NCI-H2171 treated with DMSO at 0.1 percent for 48 hours (cell line): ENCODE measurements at regions not wholly inside any gene's neighbourhood (a gene's known extent, or its start where the extent isn't known, plus 50 kb on each side); places are given as distances from the start of the nearest gene placed in this dataset.
"Not testable (repeated sequence)": the region's sequence is repeated elsewhere in the genome, so short reads cannot be mapped to it uniquely, and the experiment has no call there.

Source experiments
- DNase-seq: peaks from one replicate; lab custom pipeline; 2025; lab: John Stamatoyannopoulos, UW

GRCh38 chr3:184477940-184478339 lies 83.6 kb upstream of the EPHB3 start:
- no peak for DNase-seq

DNA sequence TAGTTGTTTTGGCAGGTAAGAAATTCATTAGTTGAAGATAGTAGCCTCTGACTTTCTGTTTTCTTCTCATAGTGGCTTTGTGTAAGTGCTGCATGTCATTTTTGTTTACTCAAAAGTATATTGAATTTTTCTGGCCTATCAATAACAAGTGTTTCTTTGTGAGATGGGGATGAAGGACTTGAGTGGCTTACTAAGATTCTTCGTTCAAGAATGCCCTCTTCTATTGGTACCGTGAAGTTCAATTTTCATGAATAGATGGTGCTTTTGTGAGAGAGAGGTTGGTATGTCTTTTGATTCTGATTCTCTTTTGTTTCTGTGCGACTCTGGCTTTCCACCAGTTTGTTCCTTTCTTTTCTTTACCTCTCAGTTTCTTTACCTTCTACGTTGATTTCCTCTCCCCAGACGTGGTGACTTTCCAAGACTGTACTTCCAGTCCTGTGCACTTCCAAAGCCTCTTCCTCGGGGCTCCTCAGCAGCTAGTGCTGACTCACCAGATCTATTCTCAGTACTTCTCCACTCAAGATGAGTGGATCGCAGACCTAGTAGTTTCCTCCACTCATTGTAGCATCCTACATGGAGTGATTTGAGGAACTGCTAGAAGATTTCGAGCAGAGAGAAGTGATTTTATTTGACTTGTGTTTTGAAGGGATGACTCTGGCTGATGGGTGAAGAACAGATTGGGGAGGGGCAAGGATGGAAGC lies 82.0 kb upstream of the EPHB3 start:
- no peak for DNase-seq

DNA sequence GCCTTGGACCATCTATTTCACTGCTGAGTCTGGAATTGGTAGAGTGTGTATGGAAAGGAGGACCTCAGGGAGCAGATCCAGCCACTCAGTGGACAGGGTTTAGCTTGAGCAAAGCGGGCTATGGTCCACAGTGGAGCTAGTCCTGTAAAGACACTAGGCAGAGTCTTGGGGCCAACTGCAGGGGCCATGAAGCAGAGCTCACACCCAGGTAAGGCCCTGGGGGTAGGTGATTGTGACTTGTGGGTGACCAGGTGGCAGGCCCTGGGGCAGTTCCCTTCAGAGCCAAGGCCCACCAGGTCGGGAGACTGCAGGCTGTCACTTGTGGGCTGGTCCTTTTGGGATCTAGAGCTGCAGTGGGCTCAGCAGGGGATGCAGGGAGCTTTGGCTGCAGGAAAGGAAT lies 80.8 kb upstream of the EPHB3 start:
- no peak for DNase-seq

GRCh38 chr3:184481984-184482671 lies 79.5 kb upstream of the EPHB3 start:
- DNase-seq, result peak; percentile 20

- no peak for DNase-seq
Measured at GRCh38 chr3:184485241-184485640, 76.3 kb upstream of the EPHB3 start.

DNA sequence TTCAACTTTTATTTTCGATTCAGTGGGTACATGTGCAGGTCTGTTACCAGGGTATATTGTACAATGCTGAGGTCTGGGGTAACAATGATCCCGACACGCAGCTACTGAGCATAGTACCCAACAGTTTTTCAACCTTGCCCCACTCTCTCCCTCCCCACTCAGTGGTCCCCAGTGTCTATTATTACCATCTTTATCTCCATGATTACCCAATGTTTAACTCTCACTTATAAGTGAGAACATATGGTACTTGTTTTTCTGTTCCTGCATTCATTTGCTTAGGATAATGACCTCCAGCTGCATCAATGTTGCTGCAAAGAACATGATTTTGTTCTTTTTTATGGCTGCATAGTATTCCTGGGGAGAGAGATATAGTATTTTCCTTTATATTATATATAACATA lies 75.7 kb upstream of the EPHB3 start:
- peak; percentile 30 for DNase-seq

DNA sequence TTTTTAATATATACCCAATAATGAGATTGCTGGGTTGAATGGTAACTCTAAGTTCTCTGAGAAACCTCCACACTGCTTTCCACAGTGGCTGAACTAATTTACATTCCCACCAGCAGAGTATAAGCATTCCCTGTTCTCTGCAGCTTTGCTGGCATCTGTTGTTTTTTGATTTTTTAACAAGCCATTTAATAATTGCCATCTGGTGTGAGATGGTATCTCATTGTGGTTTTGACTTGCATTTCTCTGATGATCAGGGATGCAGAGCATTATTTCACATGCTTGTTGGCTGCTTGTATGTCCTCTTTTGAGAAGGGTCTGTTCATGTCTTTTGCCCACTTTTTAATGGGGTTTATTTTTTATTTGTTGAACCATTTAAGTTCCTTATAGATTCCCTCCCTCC lies 75.0 kb upstream of the EPHB3 start:
- peak; percentile 88 for DNase-seq

DNA sequence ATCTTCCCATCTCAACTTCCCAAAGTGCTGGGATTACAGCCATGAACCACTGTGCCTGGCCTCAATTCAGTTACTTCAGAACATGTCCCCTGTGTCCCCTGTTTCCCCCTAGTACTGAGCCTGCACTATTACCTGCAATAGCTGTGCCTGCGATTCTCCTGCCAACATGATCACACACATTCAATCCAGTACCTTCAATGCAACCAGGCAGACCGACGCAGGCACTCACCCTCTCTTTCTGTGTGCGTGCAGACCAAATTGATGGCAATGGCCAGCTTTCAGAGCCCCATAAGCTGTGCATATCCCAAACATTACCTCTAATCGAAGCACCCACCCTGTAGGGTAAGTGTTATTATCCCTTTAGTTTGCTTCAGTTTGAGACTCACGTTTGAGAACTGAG lies 73.0 kb upstream of the EPHB3 start:
- no peak for DNase-seq

GRCh38 chr3:184489268-184489841 lies 72.2 kb upstream of the EPHB3 start:
- no peak for DNase-seq

- DNase-seq, result no peak
Measured at GRCh38 chr3:184491011-184491576, 70.5 kb upstream of the EPHB3 start.

DNA sequence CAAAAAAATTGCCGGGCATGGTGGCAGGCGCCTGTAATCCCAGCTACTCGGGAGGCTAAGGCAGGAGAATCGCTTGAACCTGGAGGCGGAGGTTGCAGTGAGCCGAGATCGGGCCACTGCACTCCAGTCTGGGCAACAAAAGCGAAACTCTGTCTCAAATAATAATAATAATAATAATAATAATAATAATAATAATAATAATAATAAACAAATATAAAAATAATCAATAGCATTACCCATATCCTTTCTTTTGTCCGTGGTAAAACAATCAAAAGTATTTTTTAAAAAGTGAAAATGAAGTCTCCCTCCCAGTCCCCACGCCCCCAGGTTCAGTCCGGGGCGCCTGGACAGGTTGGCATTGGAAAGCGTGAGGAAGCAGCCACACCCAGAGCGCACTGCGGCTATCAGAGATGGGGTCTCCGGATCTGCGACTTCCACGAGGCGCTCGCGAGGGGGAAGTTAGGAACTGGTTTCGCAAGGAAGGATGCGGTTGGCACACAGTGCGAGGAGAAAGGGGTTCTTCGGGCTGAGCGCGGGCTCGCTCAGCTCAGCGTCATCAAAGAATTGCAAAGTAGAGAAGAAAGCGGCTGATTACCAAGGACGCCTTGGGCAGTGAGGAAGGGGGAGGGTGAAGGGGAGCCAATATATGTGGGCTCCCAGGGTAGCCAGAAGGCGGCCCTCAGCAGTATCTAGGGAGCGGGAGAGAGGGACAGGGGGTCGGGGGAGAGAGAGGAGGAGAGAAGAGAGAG lies 69.5 kb upstream of the EPHB3 start:
- no peak for DNase-seq

DNA sequence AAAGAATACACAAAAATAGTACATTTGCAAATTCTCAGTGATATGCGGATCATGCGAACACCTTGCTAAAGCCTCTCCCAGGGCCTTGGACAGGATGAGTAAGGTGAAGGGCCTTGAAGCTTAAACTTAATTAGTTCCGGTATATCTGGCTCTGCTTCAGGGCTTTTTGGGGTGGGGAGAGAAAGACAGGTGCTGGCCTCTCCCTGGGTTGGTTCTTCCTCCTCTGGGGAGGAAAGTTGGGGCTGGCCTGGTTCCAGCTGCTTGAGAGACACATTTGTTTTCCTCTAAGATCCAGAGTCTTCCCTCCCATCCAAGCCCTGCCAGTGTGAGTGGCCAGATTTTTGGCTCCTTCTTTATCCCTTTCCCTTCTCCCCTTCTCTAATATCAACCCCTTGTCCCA lies 64.7 kb upstream of the EPHB3 start:
- no peak for DNase-seq

GRCh38 chr3:184497804-184498203 lies 63.8 kb upstream of the EPHB3 start:
- no peak for DNase-seq

DNA sequence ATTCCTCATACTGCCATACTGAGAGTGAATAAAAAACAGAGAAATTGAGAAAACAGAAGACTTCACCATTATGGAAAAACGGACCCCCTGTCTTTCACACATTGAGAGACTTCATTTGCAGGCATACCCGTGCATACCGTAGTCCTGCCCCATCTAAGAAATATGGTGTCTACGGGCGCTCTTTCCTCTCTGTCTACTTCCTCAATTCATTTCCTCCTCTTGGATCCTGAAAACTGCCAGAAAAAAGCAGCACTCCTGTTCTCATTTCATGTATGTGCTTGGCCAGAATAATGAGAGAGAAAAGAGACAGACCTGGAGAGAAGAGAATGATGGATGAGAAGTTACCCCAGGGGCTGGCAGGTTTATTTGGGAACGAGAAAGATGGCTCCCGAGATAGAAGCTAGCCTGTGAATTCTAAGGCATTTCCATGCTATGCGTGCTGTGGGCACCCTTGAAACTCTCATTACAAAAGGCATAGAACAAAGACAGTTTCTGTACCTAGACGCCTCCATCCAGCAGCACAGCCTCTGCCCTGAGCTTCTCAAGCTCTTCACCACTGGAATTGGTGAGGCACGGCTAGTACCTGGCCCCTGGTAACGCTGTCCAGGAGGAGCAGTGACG lies 62.5 kb upstream of the EPHB3 start:
- no peak for DNase-seq

GRCh38 chr3:184500344-184500923 lies 61.2 kb upstream of the EPHB3 start:
- DNase-seq, result no peak

- no peak for DNase-seq
Measured at GRCh38 chr3:184502123-184502667, 59.4 kb upstream of the EPHB3 start.

- not testable (repeated sequence) for DNase-seq
Measured at GRCh38 chr3:184502841-184503240, 58.7 kb upstream of the EPHB3 start.

DNA sequence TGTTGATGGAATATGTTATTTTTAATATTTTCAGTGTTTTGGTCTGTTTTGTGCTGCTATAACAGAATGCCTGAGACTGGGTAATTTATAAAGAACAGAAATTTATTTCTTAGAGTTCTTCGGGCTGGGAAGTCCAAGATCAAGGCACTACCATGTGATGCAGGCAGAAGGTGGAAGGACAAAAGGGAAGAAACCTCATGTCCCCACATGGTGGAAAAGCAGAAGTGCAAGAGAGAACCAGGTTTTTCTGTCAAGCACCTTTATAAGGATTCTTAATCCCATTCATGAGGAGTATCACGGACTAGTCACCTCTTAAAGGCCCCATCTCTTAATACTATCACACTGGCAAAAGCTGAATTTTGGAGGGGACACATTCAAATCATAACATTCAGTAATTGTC lies 57.9 kb upstream of the EPHB3 start:
- DNase-seq, result no peak

- no peak for DNase-seq
Measured at GRCh38 chr3:184505076-184505878, 56.3 kb upstream of the EPHB3 start.

- no peak for DNase-seq
Measured at GRCh38 chr3:184506561-184506991, 55.0 kb upstream of the EPHB3 start.
